Limb (tissue), 2 donors: ENCODE measurements at regions not wholly inside any gene's neighbourhood (a gene's known extent, or its start where the extent isn't known, plus 50 kb on each side); places are given as distances from the start of the nearest gene placed in this dataset.

Experiments used
- DNase-seq, 2 donors: peaks; one replicate each; pipeline ENCODE4 v3.0.0-alpha.2; 2016; ENCODE audit errors: extremely low spot score in 2 of 2

GRCh38 chr5:21694567-21694966 is 1158.6 kb downstream of the CDH12 start:
- DNase-seq: no peak

GRCh38 chr5:21693591-21693990 is 1159.6 kb downstream of the CDH12 start:
- DNase-seq: no peak

DNA sequence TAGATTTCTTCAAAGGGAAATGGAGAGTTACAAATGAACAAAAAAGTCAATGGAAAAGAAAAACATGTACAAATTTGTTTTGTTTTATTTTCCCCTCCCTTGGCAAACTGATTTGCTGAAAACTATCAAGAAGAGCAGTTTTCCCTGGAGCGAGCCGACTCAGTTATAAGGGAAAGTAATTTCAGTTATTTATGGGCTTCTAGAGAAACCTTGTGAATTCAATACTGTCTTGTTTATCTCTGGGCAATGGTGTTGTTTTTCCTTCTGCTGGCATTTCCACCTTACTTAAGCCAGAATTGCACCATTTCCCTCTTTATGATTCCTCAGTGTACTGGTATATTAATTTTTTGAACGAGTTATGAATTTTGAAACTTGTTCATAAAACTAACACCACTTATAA is 1163.6 kb downstream of the CDH12 start:
- no peak for DNase-seq

DNA sequence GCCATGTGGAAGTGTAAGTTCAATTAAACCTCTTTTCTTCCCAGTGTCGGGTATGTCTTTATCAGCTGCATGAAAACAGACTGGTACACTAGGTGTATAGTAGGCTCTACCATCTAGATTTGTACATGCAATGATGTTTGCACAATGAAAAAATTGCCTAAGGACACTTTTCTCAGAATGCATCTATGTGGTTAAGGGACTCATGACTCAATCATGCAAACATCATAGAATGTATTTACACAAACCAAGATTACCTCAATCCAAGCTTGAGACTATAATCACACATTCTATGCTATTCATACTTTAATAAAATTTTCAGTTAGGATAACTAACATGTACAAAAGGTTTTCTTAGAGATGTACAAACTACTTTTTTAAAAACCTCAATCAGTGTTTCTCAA is 1164.5 kb downstream of the CDH12 start:
- no peak for DNase-seq

DNA sequence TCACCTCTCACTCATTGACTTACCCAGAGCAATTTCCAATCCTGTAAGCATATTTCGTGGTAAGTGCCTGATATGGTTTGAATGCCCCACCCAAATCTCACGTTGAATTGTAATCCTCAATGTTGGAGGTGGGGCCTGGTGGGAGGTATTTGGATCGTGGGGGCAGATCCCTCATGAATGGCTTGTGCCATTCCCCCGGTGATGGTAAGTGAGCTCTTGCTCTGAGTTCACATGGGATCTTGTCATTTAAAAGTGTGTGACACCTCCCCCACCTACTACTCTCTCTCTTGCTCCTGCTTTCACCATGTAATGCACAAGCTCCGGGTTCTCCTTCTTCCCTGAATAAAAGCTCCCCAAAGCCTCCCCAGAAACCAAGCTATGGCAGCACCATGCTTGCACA is 1165.5 kb downstream of the CDH12 start:
- DNase-seq: no peak

GRCh38 chr5:21686706-21687105 is 1166.4 kb downstream of the CDH12 start:
- no peak for DNase-seq

DNA sequence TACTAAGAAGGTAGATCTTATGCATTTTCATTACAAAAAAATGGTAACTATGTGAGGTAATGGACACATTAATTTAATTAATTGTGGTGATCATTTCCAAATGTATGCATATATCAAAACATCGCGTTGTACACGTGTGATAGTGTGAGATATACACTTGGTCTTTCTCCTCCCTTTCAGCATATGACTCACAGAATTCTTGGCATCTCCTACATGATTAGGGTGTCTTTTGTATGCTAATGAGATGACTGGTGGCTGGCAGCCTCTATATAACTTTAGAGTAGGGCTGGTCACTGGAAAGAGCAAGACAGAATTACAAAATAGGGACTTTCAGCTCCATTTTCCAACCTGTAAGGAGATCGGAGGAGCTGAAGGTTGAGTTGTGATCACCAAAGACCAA is 1167.6 kb downstream of the CDH12 start:
- no peak for DNase-seq

GRCh38 chr5:21684992-21685391 is 1168.2 kb downstream of the CDH12 start:
- no peak for DNase-seq

DNA sequence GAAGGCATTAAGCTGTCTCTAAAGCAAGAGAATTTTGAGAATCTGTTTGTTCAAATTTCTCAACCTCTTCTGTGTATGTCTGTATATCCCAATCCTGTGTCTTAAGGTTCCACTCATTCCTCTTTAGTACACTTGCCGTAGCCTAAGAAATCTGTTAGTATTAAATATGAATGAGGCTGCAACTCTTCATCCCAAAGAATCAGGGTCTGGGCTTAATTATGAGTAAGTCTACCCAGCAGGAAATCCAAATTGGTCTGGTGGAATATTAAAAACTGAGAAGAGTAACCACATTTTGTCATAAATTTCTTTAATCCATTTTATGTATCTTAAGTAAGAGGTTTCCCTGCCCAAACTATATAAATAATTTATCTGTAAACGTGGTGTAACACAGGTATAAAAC is 1171.2 kb downstream of the CDH12 start:
- no peak for DNase-seq

- no peak for DNase-seq
Observed at GRCh38 chr5:21680641-21681040, 1172.5 kb downstream of the CDH12 start.

DNA sequence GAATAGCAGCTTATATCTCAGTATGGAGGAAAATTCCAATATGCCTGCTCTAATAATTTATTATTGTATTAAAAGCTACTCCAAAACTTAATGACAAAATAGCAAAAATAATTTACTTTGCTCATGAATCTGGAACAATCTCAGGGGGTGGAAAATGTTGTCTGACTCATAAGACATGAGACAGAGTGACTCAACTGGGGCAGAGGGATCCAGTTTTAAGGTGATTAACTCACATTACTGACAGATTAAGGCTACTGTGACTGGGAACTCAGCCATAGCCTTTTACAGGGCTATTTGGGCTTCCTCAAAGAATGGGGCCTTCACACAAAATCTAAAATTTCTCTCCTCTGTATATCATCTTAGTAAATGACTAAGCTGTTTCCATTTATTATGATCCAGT is 1172.9 kb downstream of the CDH12 start:
- no peak for DNase-seq

DNA sequence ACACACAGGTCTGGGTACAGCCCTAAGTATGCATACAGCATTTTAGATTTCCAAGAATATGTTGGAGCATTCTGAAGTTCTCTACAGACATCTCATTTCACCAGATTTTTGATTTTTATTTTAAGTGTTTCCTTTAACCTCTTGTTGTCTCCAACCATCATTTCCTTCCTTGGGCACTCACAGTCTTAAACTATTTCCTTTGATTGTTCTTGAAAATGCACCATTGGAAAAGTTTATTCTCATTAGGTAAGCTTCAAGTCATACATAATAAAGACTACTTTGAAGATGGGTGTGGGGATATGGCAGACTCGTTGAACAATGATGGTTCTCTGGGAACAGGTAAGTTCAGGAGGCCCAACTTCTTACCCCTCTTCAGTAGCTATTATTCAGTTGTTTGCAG is 1174.6 kb downstream of the CDH12 start:
- no peak for DNase-seq

DNA sequence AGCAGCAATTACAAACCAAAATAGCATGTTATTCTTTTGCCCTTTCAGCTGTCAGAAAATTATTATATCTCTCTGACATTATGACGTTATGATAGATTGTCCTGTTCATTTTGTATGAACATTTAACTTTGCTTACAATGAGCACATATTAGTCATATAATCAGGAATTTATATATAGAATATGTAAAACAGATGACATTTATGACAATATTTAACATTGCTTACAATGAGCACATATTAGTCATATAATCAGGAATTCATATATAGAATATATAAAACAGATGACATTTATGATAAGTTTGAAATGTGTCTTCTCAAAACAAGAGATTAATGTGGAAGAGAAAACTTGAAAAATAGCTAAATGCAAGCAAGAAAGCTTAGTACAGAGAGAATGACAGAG is 1180.2 kb downstream of the CDH12 start:
- no peak for DNase-seq

DNA sequence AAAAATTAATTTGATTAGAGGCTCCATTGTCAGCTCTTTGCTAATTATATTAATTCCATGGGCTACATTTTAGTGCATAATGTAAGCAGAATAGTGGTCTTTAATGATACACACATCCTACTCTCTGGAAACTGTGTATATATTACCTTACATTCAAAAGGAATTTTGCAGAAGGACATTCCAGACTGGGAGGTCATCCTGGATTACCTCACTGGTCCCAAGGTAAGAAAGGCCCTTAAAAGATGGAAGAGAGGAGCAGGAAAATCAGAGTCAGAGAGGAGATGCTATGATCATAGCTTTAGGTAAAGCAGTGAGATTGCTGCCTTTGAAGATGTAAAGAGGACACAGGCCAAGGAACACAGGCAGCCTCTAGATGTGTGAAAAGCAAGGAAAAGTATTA is 1180.8 kb downstream of the CDH12 start:
- DNase-seq: no peak

GRCh38 chr5:21665524-21665923 is 1187.6 kb downstream of the CDH12 start:
- no peak for DNase-seq

DNA sequence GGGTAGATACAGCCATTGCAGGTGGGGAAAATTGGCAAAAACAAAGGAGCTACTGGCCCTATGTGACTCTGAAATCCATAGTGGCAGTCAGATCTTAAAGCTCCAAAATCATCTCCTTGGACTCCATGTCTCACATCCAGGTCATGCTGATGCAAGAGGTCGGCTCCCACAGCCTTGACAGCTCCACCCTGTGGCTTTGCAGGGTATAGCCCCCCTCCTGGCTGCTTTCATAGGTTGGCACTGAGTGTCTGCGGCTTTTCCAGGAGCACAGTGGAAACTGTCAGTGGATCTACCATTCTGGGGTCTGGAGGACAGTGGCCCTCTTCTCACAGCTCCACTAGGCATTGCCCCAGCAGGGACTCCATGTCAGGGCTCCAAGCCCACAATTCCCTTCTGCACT is 1190.1 kb downstream of the CDH12 start:
- DNase-seq: no peak

GRCh38 chr5:21661184-21661583 is 1192.0 kb downstream of the CDH12 start:
- no peak for DNase-seq

GRCh38 chr5:21654556-21654955 is 1198.6 kb downstream of the CDH12 start:
- DNase-seq: no peak

DNA sequence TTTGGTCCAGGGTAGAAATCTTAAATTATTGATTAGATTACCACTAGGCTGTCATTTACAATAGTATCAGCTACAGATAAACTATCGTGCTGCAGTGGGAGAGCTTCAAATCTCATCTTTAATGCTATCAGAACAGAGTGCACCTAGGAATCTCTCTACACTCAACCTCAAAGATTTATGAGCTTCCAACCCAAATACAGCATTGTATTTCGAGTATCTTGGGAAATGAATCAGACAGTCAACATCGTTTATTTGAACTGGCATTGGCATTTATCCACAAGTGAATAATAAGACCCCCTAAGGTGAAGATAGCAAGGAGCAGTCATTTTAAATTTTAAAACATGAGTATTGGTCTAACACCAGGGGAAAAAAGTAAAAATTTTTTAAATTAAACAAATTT is 1203.2 kb downstream of the CDH12 start:
- DNase-seq: no peak

DNA sequence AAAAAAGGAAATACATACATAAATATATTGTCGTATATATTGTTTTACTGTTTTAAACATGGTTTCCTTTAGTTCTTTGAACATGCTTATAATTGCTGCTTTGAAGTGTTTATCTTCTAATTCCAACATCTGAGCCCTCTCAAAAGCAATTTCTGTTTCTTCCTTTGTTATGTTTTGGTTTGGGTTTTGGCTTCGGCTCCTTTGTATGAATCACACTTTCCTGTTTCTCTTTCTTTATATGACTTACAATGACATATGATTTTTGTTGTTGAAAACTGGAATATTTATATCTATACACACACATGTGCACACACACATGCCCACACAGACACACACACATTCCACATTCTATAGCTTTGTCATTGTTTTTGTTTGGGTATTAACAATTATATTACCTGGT is 1206.7 kb downstream of the CDH12 start:
- DNase-seq: no peak

DNA sequence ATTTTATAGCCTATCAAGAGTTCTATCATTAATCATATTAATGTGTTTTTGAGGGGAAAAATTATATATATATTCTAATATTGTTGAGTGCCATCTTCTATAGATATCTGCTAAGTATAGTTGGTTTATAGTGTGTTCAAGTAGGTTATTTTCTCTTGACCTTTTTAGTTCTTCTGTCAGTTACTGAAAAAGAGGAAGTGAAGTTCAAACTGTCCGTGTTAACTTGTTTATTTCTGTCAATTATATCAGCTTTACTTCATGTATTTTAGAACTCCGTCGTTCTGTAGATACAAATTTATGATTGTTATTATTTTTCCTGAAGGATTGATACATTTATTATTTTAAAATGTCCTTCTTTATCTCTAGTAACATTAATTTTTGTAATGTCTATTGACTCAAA is 1209.1 kb downstream of the CDH12 start:
- no peak for DNase-seq

DNA sequence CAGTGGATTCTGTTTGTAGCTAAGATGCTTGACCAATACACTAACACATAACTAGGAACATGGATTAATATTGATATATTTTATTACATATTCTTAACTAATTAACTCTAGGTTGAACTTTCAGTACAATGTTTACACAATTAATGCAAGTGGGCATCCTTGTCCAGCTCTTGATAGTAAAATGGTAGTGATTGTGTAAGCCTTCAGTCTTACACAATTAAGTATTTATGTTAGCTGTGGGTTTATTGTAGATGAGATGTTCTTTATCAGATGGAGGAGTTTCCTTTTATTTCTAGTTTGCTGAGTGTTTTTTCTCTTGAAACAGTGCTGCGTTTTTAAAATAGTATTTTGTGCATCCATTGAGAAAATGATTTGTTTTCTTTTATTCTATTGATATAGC is 1210.8 kb downstream of the CDH12 start:
- DNase-seq: no peak

- DNase-seq: no peak
Observed at GRCh38 chr5:21623831-21624230, 1229.3 kb downstream of the CDH12 start.

GRCh38 chr5:21615195-21615765 is 1237.9 kb downstream of the CDH12 start:
- no peak for DNase-seq
